B cell (primary cell): ENCODE measurements at regions not wholly inside any gene's neighbourhood (a gene's known extent, or its start where the extent isn't known, plus 50 kb on each side); places are given as distances from the start of the nearest gene placed in this dataset.

Experiments
- ATAC-seq: fragments of 200-7000 bp; cut with Tn5 transposase; one replicate; pipeline ENCODE4 v1.10.0; 2021; ENCODE audit warnings: low read depth, mild to moderate bottlenecking, moderate number of reproducible peaks, moderate library complexity
- CTCF ChIA-PET: fragments of 350-600 bp; sonication (Branson Sonifier 250); formaldehyde crosslinking; loops from one replicate; lab custom pipeline; 2021; ENCODE audit warnings: antibody characterized with exemption, inconsistent platforms; lab: Charles Lee
- POLR2A ChIA-PET: fragments of 350-600 bp; sonication (Branson Sonifier 250); formaldehyde crosslinking; loops from one replicate; lab custom pipeline; 2021; ENCODE audit warnings: antibody characterized with exemption; lab: Charles Lee
- DNase-seq: peaks from one replicate; pipeline ENCODE4 v3.0.0; 2013
- H2AFZ ChIP-seq: 2 replicates; pipeline ENCODE4 v1.6.1; 2012; ENCODE audit warnings: mild to moderate bottlenecking, low read depth, low read length; ENCODE audit not compliant: insufficient read depth, poor library complexity, severe bottlenecking
- H3K27ac ChIP-seq, 2 donors: 1 replicate in 1 of 2; 2 replicates in 1 of 2; pipeline ENCODE4 v1.5.1; 2012 to 2013; ENCODE audit warnings: low read length in 2 of 2, mild to moderate bottlenecking in 2 of 2, moderate library complexity in 1 of 2
- H3K27me3 ChIP-seq, 4 experiments: fragments of 200-600 bp in 1 of 4; sonication (generic) in 1 of 4; replicated peaks in 1 of 4; 1 replicate in 2 of 4; 2 replicates in 2 of 4; pipeline versions ENCODE4 v1.6.1 to v1.7.0; 2013 to 2016; ENCODE audit warnings: low read length in 3 of 4, mild to moderate bottlenecking in 2 of 4, mixed read lengths in 1 of 4, moderate library complexity in 1 of 4; ENCODE audit not compliant: insufficient read depth in 4 of 4, control insufficient read depth in 3 of 4; ENCODE audit errors: control extremely low read depth in 1 of 4
- H3K36me3 ChIP-seq, 2 experiments: replicated peaks in 1 of 2; 1 replicate in 1 of 2; 2 replicates in 1 of 2; pipeline versions ENCODE4 v1.6.1 to v1.7.1; 2013; ENCODE audit warnings: low read length in 1 of 2; ENCODE audit not compliant: insufficient read depth in 2 of 2, control insufficient read depth in 1 of 2; ENCODE audit errors: control extremely low read depth in 1 of 2, extremely low read depth in 1 of 2
- H3K4me1 ChIP-seq, 2 donors: fragments of 200-600 bp in 1 of 2; sonication (generic) in 1 of 2; 1 replicate in 1 of 2; 2 replicates in 1 of 2; pipeline versions ENCODE4 v1.5.1 to v1.6.1; 2013 to 2017; ENCODE audit warnings: low read length in 2 of 2; ENCODE audit not compliant: control insufficient read depth in 2 of 2, insufficient read depth in 2 of 2
- H3K4me2 ChIP-seq: replicated peaks from 2 replicates; pipeline ENCODE3; 2012; ENCODE audit warnings: mild to moderate bottlenecking, low read depth, low read length; ENCODE audit not compliant: poor library complexity, severe bottlenecking
- H3K4me3 ChIP-seq, 5 experiments: fragments of 200-600 bp in 1 of 5; sonication (generic) in 1 of 5; 1 replicate in 3 of 5; 2 replicates in 2 of 5; pipeline versions ENCODE4 v1.5.1 to v1.7.0; 2011 to 2016; ENCODE audit warnings: low read length in 4 of 5, mild to moderate bottlenecking in 4 of 5, low read depth in 2 of 5, control low read depth in 1 of 5, moderate library complexity in 1 of 5; ENCODE audit not compliant: insufficient read depth in 1 of 5; ENCODE audit errors: control extremely low read depth in 1 of 5, extremely low read depth in 1 of 5
- H3K79me2 ChIP-seq: fragments of 200-600 bp; sonication (generic); one replicate; pipeline ENCODE4 v1.6.0; 2016; ENCODE audit warnings: low read length; ENCODE audit not compliant: control insufficient read depth, insufficient read depth
- H3K9ac ChIP-seq: fragments of 200-600 bp; sonication (generic); 2 replicates; pipeline ENCODE4 v1.6.1; 2017; ENCODE audit warnings: mild to moderate bottlenecking, low read length, moderate library complexity
- H3K9me3 ChIP-seq, 3 donors: one replicate each; pipeline versions ENCODE4 v1.6.1 to v1.7.1; 2013; ENCODE audit warnings: low read length in 2 of 3; ENCODE audit not compliant: control insufficient read depth in 2 of 3, insufficient read depth in 1 of 3; ENCODE audit errors: control extremely low read depth in 1 of 3
- H4K20me1 ChIP-seq: 2 replicates; pipeline ENCODE4 v1.6.0; 2012; ENCODE audit warnings: mild to moderate bottlenecking, low read length; ENCODE audit not compliant: insufficient read depth, control insufficient read depth, poor library complexity, severe bottlenecking
- H3K27ac Mint-ChIP-seq: one replicate; pipeline ENCODE4 v1.8.0; 2021; ENCODE audit warnings: mixed read lengths
- H3K27me3 Mint-ChIP-seq: one replicate; pipeline ENCODE4 v1.8.0; 2021; ENCODE audit warnings: mixed read lengths
- H3K4me1 Mint-ChIP-seq: one replicate; pipeline ENCODE4 v1.8.0; 2021; ENCODE audit warnings: mixed read lengths
- H3K4me3 Mint-ChIP-seq: one replicate; pipeline ENCODE4 v1.8.0; 2021; ENCODE audit warnings: mixed read lengths
- H3K9me3 Mint-ChIP-seq: one replicate; pipeline ENCODE4 v1.8.0; 2022; ENCODE audit warnings: mixed read lengths; ENCODE audit not compliant: insufficient read depth
- EZH2 ChIP-seq: IDR thresholded peaks from 2 replicates; pipeline ENCODE4 v1.6.1; 2012; ENCODE audit warnings: borderline replicate concordance, low read depth, mild to moderate bottlenecking, moderate library complexity, low read length; ENCODE audit not compliant: insufficient read depth, poor library complexity, severe bottlenecking
- WGBS: methylation state at CpG from one replicate; pipeline ENCODE4 v1.1.5; 2013; ENCODE audit warnings: missing lambda C conversion rate; ENCODE audit not compliant: insufficient coverage; 5-methylcytosine and 5-hydroxymethylcytosine counted together
- intact Hi-C: fragments of 100-400 bp; cut with micrococcal nuclease; formaldehyde crosslinking; loops from one replicate; pipeline ENCODE4 v1.10.0; 2022
- TF ChIP-seq, protein P1 (sequence below): fragments of 200-600 bp; IDR thresholded peaks from one replicate; pipeline ENCODE4 v1.8.0; 2022; ENCODE audit warnings: antibody characterized with exemption, mild to moderate bottlenecking

DNA sequence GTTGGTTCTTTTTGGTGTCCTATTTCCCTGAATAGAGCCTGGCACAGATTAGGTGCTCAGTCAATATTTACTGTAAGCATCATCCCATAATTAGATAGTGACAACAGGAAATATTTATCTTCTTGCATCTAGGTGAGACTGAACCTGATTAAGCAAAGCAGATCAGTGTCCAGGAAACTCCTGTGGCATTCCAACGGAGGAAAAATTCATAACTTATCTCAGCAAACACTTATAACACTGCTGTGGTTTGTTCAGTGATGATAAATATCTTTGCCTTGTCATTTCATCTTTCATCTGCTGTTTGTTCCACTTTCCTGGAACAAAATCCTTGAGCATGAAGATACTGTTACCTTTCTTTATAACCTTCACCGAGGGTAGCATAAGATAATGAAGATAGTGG lies 1160.3 kb upstream of the AUTS2 start:
- H3K36me3 ChIP-seq = no peaks in the 10 kb centered on the region
- no peak overlapping the region for H3K4me2 ChIP-seq
- ChIA-PET CTCF (no interaction called here), POLR2A (no interaction called here)
- H3K4me1 ChIP-seq = no peaks in the 10 kb centered on the region
- no peak overlapping the region for H3K9ac ChIP-seq
- no peak overlapping the region for H3K4me3 Mint-ChIP-seq
- peaks cover 7% of the 10 kb centered on the region for H3K9me3 Mint-ChIP-seq
- H3K27me3 ChIP-seq = no peaks in the 10 kb centered on the region
- no peak overlapping the region for H2AFZ ChIP-seq
- H3K4me1 Mint-ChIP-seq = no peaks in the 10 kb centered on the region
- TF ChIP-seq, protein P1, sequence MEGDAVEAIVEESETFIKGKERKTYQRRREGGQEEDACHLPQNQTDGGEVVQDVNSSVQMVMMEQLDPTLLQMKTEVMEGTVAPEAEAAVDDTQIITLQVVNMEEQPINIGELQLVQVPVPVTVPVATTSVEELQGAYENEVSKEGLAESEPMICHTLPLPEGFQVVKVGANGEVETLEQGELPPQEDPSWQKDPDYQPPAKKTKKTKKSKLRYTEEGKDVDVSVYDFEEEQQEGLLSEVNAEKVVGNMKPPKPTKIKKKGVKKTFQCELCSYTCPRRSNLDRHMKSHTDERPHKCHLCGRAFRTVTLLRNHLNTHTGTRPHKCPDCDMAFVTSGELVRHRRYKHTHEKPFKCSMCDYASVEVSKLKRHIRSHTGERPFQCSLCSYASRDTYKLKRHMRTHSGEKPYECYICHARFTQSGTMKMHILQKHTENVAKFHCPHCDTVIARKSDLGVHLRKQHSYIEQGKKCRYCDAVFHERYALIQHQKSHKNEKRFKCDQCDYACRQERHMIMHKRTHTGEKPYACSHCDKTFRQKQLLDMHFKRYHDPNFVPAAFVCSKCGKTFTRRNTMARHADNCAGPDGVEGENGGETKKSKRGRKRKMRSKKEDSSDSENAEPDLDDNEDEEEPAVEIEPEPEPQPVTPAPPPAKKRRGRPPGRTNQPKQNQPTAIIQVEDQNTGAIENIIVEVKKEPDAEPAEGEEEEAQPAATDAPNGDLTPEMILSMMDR = no peak
- no peak for TF ChIP-seq EZH2
- DNase-seq = no peak
- no peak overlapping the region for H3K4me3 ChIP-seq
- H3K27me3 Mint-ChIP-seq = no peaks in the 10 kb centered on the region
- no peaks in the 10 kb centered on the region for H3K79me2 ChIP-seq
- WGBS = no CpG with 5 or more reads among the region's 2 CpGs
- no peaks in the 10 kb centered on the region for H4K20me1 ChIP-seq
- H3K9me3 ChIP-seq = peaks cover 0 to 7% (median 0%) of the 10 kb centered on the region in 3 donors
- ATAC-seq = no peak
- H3K27ac ChIP-seq = no peak overlapping the region
- intact Hi-C loops = no loop called here
- no peak overlapping the region for H3K27ac Mint-ChIP-seq

DNA sequence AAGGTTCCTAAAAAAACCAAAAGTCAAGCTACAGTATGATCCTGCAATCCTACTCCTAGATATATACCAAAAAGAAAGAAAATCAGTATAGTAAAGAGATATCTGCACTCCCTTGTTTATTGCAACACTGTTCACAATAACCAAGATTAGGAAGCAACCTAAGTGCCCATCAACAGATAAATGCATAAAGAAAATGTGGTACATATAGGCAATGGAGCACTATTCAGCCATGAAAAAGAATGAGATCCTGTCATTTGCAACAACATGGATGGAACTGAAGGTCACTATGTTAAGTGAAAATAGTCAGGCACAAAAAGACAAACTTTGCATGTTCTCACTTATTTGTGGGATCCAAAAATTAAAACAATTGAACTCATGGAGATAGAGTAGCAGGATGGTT lies 1159.5 kb upstream of the AUTS2 start:
- no peak for TF ChIP-seq EZH2
- TF ChIP-seq, protein P1 = no peak
- Histone ChIP-seq H4K20me1 (no peaks in the 10 kb centered on the region), H3K27me3 (no peaks in the 10 kb centered on the region), H3K36me3 (no peaks in the 10 kb centered on the region), H2AFZ (no peak overlapping the region), H3K79me2 (no peaks in the 10 kb centered on the region), H3K9ac (no peak overlapping the region), H3K4me2 (no peak overlapping the region), H3K9me3 (peaks cover 0 to 7% (median 0%) of the 10 kb centered on the region in 3 donors), H3K4me1 (no peaks in the 10 kb centered on the region), H3K4me3 (no peak overlapping the region), H3K27ac (no peak overlapping the region)
- no peak overlapping the region for H3K27ac Mint-ChIP-seq
- ATAC-seq (no peak), DNase-seq (no peak)
- peaks cover 7% of the 10 kb centered on the region for H3K9me3 Mint-ChIP-seq
- intact Hi-C loops = no loop called here
- no peak overlapping the region for H3K4me3 Mint-ChIP-seq
- H3K4me1 Mint-ChIP-seq = no peaks in the 10 kb centered on the region
- no peaks in the 10 kb centered on the region for H3K27me3 Mint-ChIP-seq
- ChIA-PET CTCF (no interaction called here), POLR2A (no interaction called here)
